ENCODE measurements at regions not wholly inside any gene's neighbourhood (a gene's known extent, or its start where the extent isn't known, plus 50 kb on each side); places are given as distances from the start of the nearest gene placed in this dataset.
"Not testable (repeated sequence)": the region's sequence is repeated elsewhere in the genome, so short reads cannot be mapped to it uniquely, and the experiment has no call there.

- no peak for DNase-seq
Measured at GRCh38 chr2:83015035-83015715, 1443.9 kb downstream of the SUCLG1 start.

- DNase-seq = no peak
Measured at GRCh38 chr2:83014462-83014861, 1444.6 kb downstream of the SUCLG1 start.

- DNase-seq = no peak
Measured at GRCh38 chr2:83006961-83007360, 1452.1 kb downstream of the SUCLG1 start.

- DNase-seq = no peak
Measured at GRCh38 chr2:83003555-83003954, 1455.5 kb downstream of the SUCLG1 start.

GRCh38 chr2:83002706-83003105 is 1456.4 kb downstream of the SUCLG1 start:
- no peak for DNase-seq

- DNase-seq = no peak
Measured at GRCh38 chr2:82998781-82999180, 1460.3 kb downstream of the SUCLG1 start.

- DNase-seq = no peak
Measured at GRCh38 chr2:82996217-82996616, 1462.9 kb downstream of the SUCLG1 start.

GRCh38 chr2:82994151-82994550 is 1464.9 kb downstream of the SUCLG1 start:
- no peak for DNase-seq

- no peak for DNase-seq
Measured at GRCh38 chr2:82993609-82994008, 1465.5 kb downstream of the SUCLG1 start.

- DNase-seq = no peak
Measured at GRCh38 chr2:82992968-82993367, 1466.1 kb downstream of the SUCLG1 start.

GRCh38 chr2:82987706-82988105 is 1471.4 kb downstream of the SUCLG1 start:
- DNase-seq = not testable (repeated sequence)

- no peak for DNase-seq
Measured at GRCh38 chr2:82986899-82987298, 1472.2 kb downstream of the SUCLG1 start.

- DNase-seq = no peak
Measured at GRCh38 chr2:82985572-82986197, 1473.4 kb downstream of the SUCLG1 start.

- no peak for DNase-seq
Measured at GRCh38 chr2:82968358-82968757, 1490.7 kb downstream of the SUCLG1 start.

- no peak for DNase-seq
Measured at GRCh38 chr2:82964341-82964740, 1494.7 kb downstream of the SUCLG1 start.

- no peak for DNase-seq
Measured at GRCh38 chr2:82959727-82960126, 1499.4 kb downstream of the SUCLG1 start.

- no peak for DNase-seq
Measured at GRCh38 chr2:82954868-82955267, 1504.2 kb downstream of the SUCLG1 start.

- DNase-seq = no peak
Measured at GRCh38 chr2:82939211-82939610, 1519.9 kb downstream of the SUCLG1 start.

GRCh38 chr2:82938321-82938845 is 1520.7 kb downstream of the SUCLG1 start:
- not testable (repeated sequence) for DNase-seq

- DNase-seq = no peak
Measured at GRCh38 chr2:82913566-82913965, 1545.5 kb downstream of the SUCLG1 start.

- no peak for DNase-seq
Measured at GRCh38 chr2:82896117-82896516, 1563.0 kb downstream of the SUCLG1 start.

- DNase-seq = no peak
Measured at GRCh38 chr2:82893190-82893589, 1565.9 kb downstream of the SUCLG1 start.

- no peak for DNase-seq
Measured at GRCh38 chr2:82879803-82880202, 1579.3 kb downstream of the SUCLG1 start.

- no peak for DNase-seq
Measured at GRCh38 chr2:82875858-82876257, 1583.2 kb downstream of the SUCLG1 start.

Data from hindlimb muscle (tissue), 1 donor.